ENCODE measurements at regions not wholly inside any gene's neighbourhood (a gene's known extent, or its start where the extent isn't known, plus 50 kb on each side); places are given as distances from the start of the nearest gene placed in this dataset.

DNA sequence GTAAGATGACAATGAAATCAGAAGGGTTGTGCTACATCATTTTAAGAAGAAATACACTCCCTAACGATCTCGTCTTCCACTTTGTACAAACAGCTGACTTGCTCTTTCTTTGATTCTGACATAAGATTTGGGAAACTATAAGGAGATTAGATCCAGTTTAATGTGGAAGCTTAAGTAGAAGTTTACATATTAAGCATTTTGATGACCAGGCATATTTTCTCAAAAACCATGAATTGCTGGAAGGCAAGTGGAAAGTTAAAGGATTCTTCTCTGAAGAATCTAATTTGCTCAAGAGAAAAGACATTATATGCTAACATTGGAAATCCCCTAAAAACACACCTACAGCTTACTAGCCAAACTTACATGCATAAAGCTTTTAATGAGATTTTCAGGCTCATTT, 531.9 kb upstream of the PTPRD start:
- no peaks in the 10 kb centered on the region for H3K79me2 ChIP-seq (ENCODE audit: insufficient read depth, low read length)
- H3K36me3 ChIP-seq (ENCODE audit: insufficient read depth, low read length), result no peaks in the 10 kb centered on the region
- no peak overlapping the region for H2AFZ ChIP-seq (ENCODE audit: low read length)
- no peak for DNase-seq (ENCODE audit: insufficient read length, low spot score, missing footprints)
- H3K27ac ChIP-seq (ENCODE audit: low read depth, low read length), result no peak overlapping the region
- TF ChIP-seq, protein P1, sequence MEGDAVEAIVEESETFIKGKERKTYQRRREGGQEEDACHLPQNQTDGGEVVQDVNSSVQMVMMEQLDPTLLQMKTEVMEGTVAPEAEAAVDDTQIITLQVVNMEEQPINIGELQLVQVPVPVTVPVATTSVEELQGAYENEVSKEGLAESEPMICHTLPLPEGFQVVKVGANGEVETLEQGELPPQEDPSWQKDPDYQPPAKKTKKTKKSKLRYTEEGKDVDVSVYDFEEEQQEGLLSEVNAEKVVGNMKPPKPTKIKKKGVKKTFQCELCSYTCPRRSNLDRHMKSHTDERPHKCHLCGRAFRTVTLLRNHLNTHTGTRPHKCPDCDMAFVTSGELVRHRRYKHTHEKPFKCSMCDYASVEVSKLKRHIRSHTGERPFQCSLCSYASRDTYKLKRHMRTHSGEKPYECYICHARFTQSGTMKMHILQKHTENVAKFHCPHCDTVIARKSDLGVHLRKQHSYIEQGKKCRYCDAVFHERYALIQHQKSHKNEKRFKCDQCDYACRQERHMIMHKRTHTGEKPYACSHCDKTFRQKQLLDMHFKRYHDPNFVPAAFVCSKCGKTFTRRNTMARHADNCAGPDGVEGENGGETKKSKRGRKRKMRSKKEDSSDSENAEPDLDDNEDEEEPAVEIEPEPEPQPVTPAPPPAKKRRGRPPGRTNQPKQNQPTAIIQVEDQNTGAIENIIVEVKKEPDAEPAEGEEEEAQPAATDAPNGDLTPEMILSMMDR (IDR thresholded peaks at IDR 0.05; ENCODE audit: extremely low read depth, low read depth, low read length), result no peak
- no peak overlapping the region for H3K4me3 ChIP-seq (ENCODE audit: insufficient read depth, low read length)
- H3K9me3 ChIP-seq (ENCODE audit: low read depth, low read length), result peaks cover 4% of the 10 kb centered on the region
- no peak overlapping the region for H3K4me2 ChIP-seq (ENCODE audit: insufficient read depth, low read length)
- H4K20me1 ChIP-seq (ENCODE audit: insufficient read depth, low read length), result no peaks in the 10 kb centered on the region
- no peaks in the 10 kb centered on the region for H3K4me1 ChIP-seq (ENCODE audit: insufficient read depth, low read length)
- no peaks in the 10 kb centered on the region for H3K27me3 ChIP-seq (ENCODE audit: insufficient read depth, low read length)

DNA sequence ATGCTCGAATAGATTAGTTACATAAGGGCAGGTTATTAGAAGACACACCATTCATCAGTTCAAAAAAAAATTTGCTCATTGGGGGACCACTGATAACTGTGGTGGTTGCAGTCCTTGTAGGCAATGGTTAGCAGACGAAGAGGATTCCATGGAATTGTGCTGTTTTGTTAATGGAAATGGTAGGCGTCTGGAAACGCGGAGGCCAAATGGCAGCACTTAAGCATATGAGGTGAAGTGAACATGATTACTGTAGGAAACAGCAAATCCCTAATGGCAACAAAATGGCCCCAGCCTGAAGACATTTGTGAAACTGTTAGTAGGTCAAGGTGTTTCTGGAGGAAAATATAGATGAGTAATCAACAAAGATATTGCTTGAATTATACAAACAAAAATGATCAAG, 535.4 kb upstream of the PTPRD start:
- H2AFZ ChIP-seq (ENCODE audit: low read length), result no peak overlapping the region
- H3K9me3 ChIP-seq (ENCODE audit: low read depth, low read length), result peaks cover 2% of the 10 kb centered on the region
- H3K27me3 ChIP-seq (ENCODE audit: insufficient read depth, low read length), result no peaks in the 10 kb centered on the region
- no peaks in the 10 kb centered on the region for H4K20me1 ChIP-seq (ENCODE audit: insufficient read depth, low read length)
- no peaks in the 10 kb centered on the region for H3K79me2 ChIP-seq (ENCODE audit: insufficient read depth, low read length)
- no peaks in the 10 kb centered on the region for H3K36me3 ChIP-seq (ENCODE audit: insufficient read depth, low read length)
- TF ChIP-seq, protein P1 (IDR thresholded peaks at IDR 0.05; ENCODE audit: extremely low read depth, low read depth, low read length), result no peak
- no peak overlapping the region for H3K27ac ChIP-seq (ENCODE audit: low read depth, low read length)
- no peak overlapping the region for H3K4me3 ChIP-seq (ENCODE audit: insufficient read depth, low read length)
- DNase-seq (ENCODE audit: insufficient read length, low spot score, missing footprints), result no peak
- no peak overlapping the region for H3K4me2 ChIP-seq (ENCODE audit: insufficient read depth, low read length)
- no peaks in the 10 kb centered on the region for H3K4me1 ChIP-seq (ENCODE audit: insufficient read depth, low read length)

DNA sequence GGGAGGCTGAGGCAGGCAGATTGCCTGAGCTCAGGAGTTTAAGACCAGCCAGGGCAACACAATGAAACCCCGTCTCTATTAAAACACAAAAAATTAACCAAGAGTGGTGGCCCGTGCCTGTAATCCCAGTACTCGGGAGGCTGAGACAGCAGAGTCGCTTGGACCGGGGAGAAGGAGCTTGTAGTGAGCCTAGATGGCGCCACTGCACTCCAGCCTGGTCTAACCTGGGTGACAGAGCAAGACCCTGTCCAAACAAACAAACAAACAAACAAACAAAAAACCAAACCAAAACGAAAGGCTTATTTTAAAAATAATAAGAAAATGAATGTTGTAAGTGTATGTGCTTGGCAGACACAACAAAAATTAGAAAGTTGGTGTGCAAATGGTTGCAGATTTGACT, 536.3 kb upstream of the PTPRD start:
- no peaks in the 10 kb centered on the region for H4K20me1 ChIP-seq (ENCODE audit: insufficient read depth, low read length)
- no peaks in the 10 kb centered on the region for H3K36me3 ChIP-seq (ENCODE audit: insufficient read depth, low read length)
- TF ChIP-seq, protein P1 (IDR thresholded peaks at IDR 0.05; ENCODE audit: extremely low read depth, low read depth, low read length), result no peak
- H3K4me3 ChIP-seq (ENCODE audit: insufficient read depth, low read length), result no peak overlapping the region
- DNase-seq (ENCODE audit: insufficient read length, low spot score, missing footprints), result no peak
- H3K4me1 ChIP-seq (ENCODE audit: insufficient read depth, low read length), result no peaks in the 10 kb centered on the region
- no peaks in the 10 kb centered on the region for H3K27me3 ChIP-seq (ENCODE audit: insufficient read depth, low read length)
- H3K9me3 ChIP-seq (ENCODE audit: low read depth, low read length), result peaks cover 2% of the 10 kb centered on the region
- no peak overlapping the region for H2AFZ ChIP-seq (ENCODE audit: low read length)
- H3K79me2 ChIP-seq (ENCODE audit: insufficient read depth, low read length), result no peaks in the 10 kb centered on the region
- H3K4me2 ChIP-seq (ENCODE audit: insufficient read depth, low read length), result no peak overlapping the region
- H3K27ac ChIP-seq (ENCODE audit: low read depth, low read length), result no peak overlapping the region

DNA sequence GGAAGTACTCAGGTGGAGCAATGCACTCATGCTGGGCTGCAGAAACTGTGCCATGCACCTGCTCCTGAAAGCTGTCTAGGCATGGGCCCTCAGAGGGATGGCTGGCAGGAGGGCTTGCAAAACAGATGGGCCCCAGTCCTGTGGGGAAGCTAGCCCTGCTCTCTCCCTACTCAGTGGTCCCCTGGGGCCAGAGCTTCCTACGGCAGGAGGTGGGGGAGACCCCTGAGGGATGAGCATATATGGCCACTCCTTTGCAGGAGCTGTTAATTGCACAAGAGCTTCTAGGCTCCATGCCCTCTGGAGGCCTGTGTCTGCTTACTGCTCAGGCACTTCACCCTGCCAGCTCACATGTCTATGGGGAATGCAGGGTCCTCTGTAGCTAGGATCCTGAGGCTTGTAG, 545.3 kb upstream of the PTPRD start:
- H3K4me3 ChIP-seq (ENCODE audit: insufficient read depth, low read length), result no peak overlapping the region
- H4K20me1 ChIP-seq (ENCODE audit: insufficient read depth, low read length), result no peaks in the 10 kb centered on the region
- no peaks in the 10 kb centered on the region for H3K79me2 ChIP-seq (ENCODE audit: insufficient read depth, low read length)
- H3K36me3 ChIP-seq (ENCODE audit: insufficient read depth, low read length), result no peaks in the 10 kb centered on the region
- no peak for DNase-seq (ENCODE audit: insufficient read length, low spot score, missing footprints)
- H3K27me3 ChIP-seq (ENCODE audit: insufficient read depth, low read length), result no peaks in the 10 kb centered on the region
- H3K4me2 ChIP-seq (ENCODE audit: insufficient read depth, low read length), result no peak overlapping the region
- peaks cover 9% of the 10 kb centered on the region for H3K9me3 ChIP-seq (ENCODE audit: low read depth, low read length)
- no peak overlapping the region for H3K27ac ChIP-seq (ENCODE audit: low read depth, low read length)
- H3K4me1 ChIP-seq (ENCODE audit: insufficient read depth, low read length), result no peaks in the 10 kb centered on the region
- no peak overlapping the region for H2AFZ ChIP-seq (ENCODE audit: low read length)
- TF ChIP-seq, protein P1 (IDR thresholded peaks at IDR 0.05; ENCODE audit: extremely low read depth, low read depth, low read length), result no peak

Data from osteoblast (primary cell).